Caco-2 (cell line): ENCODE measurements at regions not wholly inside any gene's neighbourhood (a gene's known extent, or its start where the extent isn't known, plus 50 kb on each side); places are given as distances from the start of the nearest gene placed in this dataset.

Experiments
- BruUV-seq: library from RNA; stranded (reverse); fragments of 400-500 nt; replicated peaks from 2 replicates; lab custom pipeline; 2021; lab: Mats Ljungman, UMichigan
- CTCF ChIA-PET: fragments of 300-600 bp; sonication (Branson Sonifier 250); formaldehyde crosslinking; loops from one replicate; lab custom pipeline; 2022; ENCODE audit warnings: antibody characterized with exemption; lab: Charles Lee
- POLR2A ChIA-PET: fragments of 300-600 bp; sonication (Branson Sonifier 250); formaldehyde crosslinking; loops from one replicate; lab custom pipeline; 2022; ENCODE audit warnings: antibody characterized with exemption; lab: Charles Lee
- DNase-seq, 2 experiments: peaks; one replicate each; pipeline versions ENCODE4 v3.0.0 to v3.0.0-alpha.2; 2020 to 2022
- H3K27me3 ChIP-seq: replicated peaks from 2 replicates; pipeline ENCODE4 v1.6.0; 2011; ENCODE audit warnings: low read length; ENCODE audit not compliant: control insufficient read depth, insufficient read depth
- H3K36me3 ChIP-seq: 2 replicates; pipeline ENCODE4 v1.5.1; 2011; ENCODE audit warnings: low read length; ENCODE audit not compliant: control insufficient read depth, insufficient read depth
- H3K4me1 ChIP-seq: fragments of 250-450 bp; sonication (Bioruptor Pico); 2 replicates; pipeline ENCODE4 v1.5.1; 2020; ENCODE audit warnings: mild to moderate bottlenecking
- H3K4me3 ChIP-seq: 2 replicates; pipeline ENCODE4 v1.5.1; 2011; ENCODE audit warnings: low read depth, mild to moderate bottlenecking, control low read depth, low read length
- H3K9me3 ChIP-seq: fragments of 250-450 bp; sonication (Bioruptor Pico); 2 replicates; pipeline ENCODE4 v1.5.1; 2020; ENCODE audit warnings: mild to moderate bottlenecking, moderate library complexity
- H3K27ac Mint-ChIP-seq: one replicate; pipeline ENCODE4 v1.8.0; 2022; ENCODE audit warnings: mixed read lengths; ENCODE audit not compliant: unreplicated experiment
- H3K27me3 Mint-ChIP-seq: one replicate; pipeline ENCODE4 v1.8.0; 2022; ENCODE audit warnings: mixed read lengths; ENCODE audit not compliant: insufficient read depth, unreplicated experiment
- H3K36me3 Mint-ChIP-seq: one replicate; pipeline ENCODE4 v1.8.0; 2022; ENCODE audit warnings: mild to moderate bottlenecking, mixed read lengths; ENCODE audit not compliant: insufficient read depth, unreplicated experiment
- H3K4me1 Mint-ChIP-seq: one replicate; pipeline ENCODE4 v1.8.0; 2022; ENCODE audit warnings: low read depth, mixed read lengths; ENCODE audit not compliant: unreplicated experiment
- H3K4me3 Mint-ChIP-seq: one replicate; pipeline ENCODE4 v1.8.0; 2022; ENCODE audit warnings: mild to moderate bottlenecking, moderate library complexity, mixed read lengths; ENCODE audit not compliant: unreplicated experiment
- H3K9me3 Mint-ChIP-seq: one replicate; pipeline ENCODE4 v1.8.0; 2022; ENCODE audit warnings: mixed read lengths; ENCODE audit not compliant: unreplicated experiment
- CTCF ChIP-seq, 2 experiments: fragments of 200-600 bp in 1 of 2; IDR thresholded peaks; 1 replicate in 1 of 2; 2 replicates in 1 of 2; pipeline versions ENCODE4 v1.5.1 to v1.8.0; 2011 to 2022; ENCODE audit warnings: antibody characterized with exemption in 1 of 2, control low read depth in 1 of 2, inconsistent platforms in 1 of 2, low read depth in 1 of 2, low read length in 1 of 2, mild to moderate bottlenecking in 1 of 2, moderate library complexity in 1 of 2; ENCODE audit not compliant: insufficient read depth in 1 of 2, severe bottlenecking in 1 of 2, unreplicated experiment in 1 of 2
- intact Hi-C: fragments of 100-400 bp; cut with micrococcal nuclease; formaldehyde crosslinking; loops from one replicate; pipeline ENCODE4 v1.10.0; 2022; ENCODE audit not compliant: unreplicated experiment

- H3K4me3 ChIP-seq = no peak overlapping the region
- H3K9me3 Mint-ChIP-seq = no peaks in the 10 kb centered on the region
- no peaks in the 10 kb centered on the region for H3K27me3 ChIP-seq
- no peak for TF ChIP-seq CTCF (IDR thresholded peaks at IDR 0.05; ENCODE audit: insufficient read depth in 1 of 2, low read depth in 1 of 2, low read length in 1 of 2, severe bottlenecking in 1 of 2, unreplicated experiment in 1 of 2)
- no peaks in the 10 kb centered on the region for H3K4me1 Mint-ChIP-seq
- no peaks in the 10 kb centered on the region for H3K27me3 Mint-ChIP-seq
- POLR2A ChIA-PET = no interaction called here
- no peaks in the 10 kb centered on the region for H3K36me3 ChIP-seq
- no peak overlapping the region for H3K27ac Mint-ChIP-seq
- H3K9me3 ChIP-seq = no peaks in the 10 kb centered on the region
- no peaks in the 10 kb centered on the region for H3K4me1 ChIP-seq
- no peak overlapping the region for H3K4me3 Mint-ChIP-seq
- no TSS peak for BruUV-seq
- intact Hi-C loops = no loop called here
- no peaks in the 10 kb centered on the region for H3K36me3 Mint-ChIP-seq
- CTCF ChIA-PET = no interaction called here
- no peak for DNase-seq
These were observed 245.9 kb upstream of the HS3ST5 start for GRCh38 chr6:114588726-114589125.

- Mint-ChIP-seq H3K36me3 (no peaks in the 10 kb centered on the region), H3K27me3 (no peaks in the 10 kb centered on the region), H3K27ac (no peak overlapping the region), H3K9me3 (no peaks in the 10 kb centered on the region), H3K4me1 (no peaks in the 10 kb centered on the region), H3K4me3 (no peak overlapping the region)
- no peak overlapping the region for H3K4me3 ChIP-seq
- H3K9me3 ChIP-seq = no peaks in the 10 kb centered on the region
- CTCF ChIA-PET = no interaction called here
- H3K36me3 ChIP-seq = no peaks in the 10 kb centered on the region
- no peak for DNase-seq
- no peaks in the 10 kb centered on the region for H3K4me1 ChIP-seq
- no TSS peak for BruUV-seq
- no peaks in the 10 kb centered on the region for H3K27me3 ChIP-seq
- intact Hi-C loops = no loop called here
- POLR2A ChIA-PET = no interaction called here
- TF ChIP-seq CTCF (IDR thresholded peaks at IDR 0.05; ENCODE audit: insufficient read depth in 1 of 2, low read depth in 1 of 2, low read length in 1 of 2, severe bottlenecking in 1 of 2, unreplicated experiment in 1 of 2) = no peak
These were observed 243.5 kb upstream of the HS3ST5 start for GRCh38 chr6:114586298-114586697.

GRCh38 chr6:114581293-114581692 is 238.5 kb upstream of the HS3ST5 start:
- Mint-ChIP-seq H3K9me3 (no peaks in the 10 kb centered on the region), H3K4me3 (no peak overlapping the region), H3K36me3 (no peaks in the 10 kb centered on the region), H3K4me1 (no peaks in the 10 kb centered on the region), H3K27me3 (peaks cover 2% of the 10 kb centered on the region), H3K27ac (no peak overlapping the region)
- intact Hi-C loops = no loop called here
- Histone ChIP-seq H3K4me1 (no peaks in the 10 kb centered on the region), H3K36me3 (no peaks in the 10 kb centered on the region), H3K9me3 (no peaks in the 10 kb centered on the region), H3K27me3 (no peaks in the 10 kb centered on the region), H3K4me3 (no peak overlapping the region)
- TF ChIP-seq CTCF (IDR thresholded peaks at IDR 0.05; ENCODE audit: insufficient read depth in 1 of 2, low read depth in 1 of 2, low read length in 1 of 2, severe bottlenecking in 1 of 2, unreplicated experiment in 1 of 2) = no peak
- POLR2A ChIA-PET = no interaction called here
- CTCF ChIA-PET = no interaction called here
- no peak for DNase-seq
- BruUV-seq = no TSS peak
